Pancreas (tissue), 10 donors: ENCODE measurements at regions not wholly inside any gene's neighbourhood (a gene's known extent, or its start where the extent isn't known, plus 50 kb on each side); places are given as distances from the start of the nearest gene placed in this dataset.

Experiments used
- ATAC-seq, 4 donors: fragments of 200-7000 bp; cut with Tn5 transposase; one replicate each; pipeline versions ENCODE4 v1.8.0 to v1.9.1; 2020; ENCODE audit warnings: mild to moderate bottlenecking in 4 of 4, moderate library complexity in 4 of 4
- DNase-seq, 6 donors: peaks; one replicate each; pipeline ENCODE4 v3.0.0-alpha.2; 2020
- FAIRE-seq: peaks from 2 replicates; lab custom pipeline; 2012; peaks lifted over from hg19 to GRCh38; lab: Jason Lieb, UNC
- H3K27ac ChIP-seq, 4 donors: fragments of 200-600 bp; sonication (generic); 1 replicate in 3 of 4; 2 replicates in 1 of 4; pipeline versions ENCODE4 v1.5.0 to v1.8.0; 2020
- H3K27me3 ChIP-seq, 4 donors: fragments of 200-600 bp; one replicate each; pipeline ENCODE4 v1.8.0; 2021
- H3K36me3 ChIP-seq, 3 donors: fragments of 200-600 bp; sonication (generic) in 1 of 3; one replicate each; pipeline versions ENCODE4 v1.5.0 to v1.8.0; 2020 to 2021
- H3K4me1 ChIP-seq, 3 donors: fragments of 200-600 bp; one replicate each; pipeline ENCODE4 v1.8.0; 2021
- H3K4me3 ChIP-seq, 4 donors: fragments of 200-600 bp; sonication (generic) in 2 of 4; one replicate each; pipeline versions ENCODE4 v1.5.0 to v1.8.0; 2020 to 2021
- H3K9me3 ChIP-seq, 4 donors: fragments of 200-600 bp; one replicate each; pipeline ENCODE4 v1.8.0; 2021
- WGBS, 2 donors: extraction: QIAGEN DNeasy Blood & Tissue Kit; methylation state at CpG; one replicate each; pipeline ENCODE4 v1.1.7; 2013; 5-methylcytosine and 5-hydroxymethylcytosine counted together
- intact Hi-C, 3 donors: fragments of 100-400 bp; cut with DNase I; formaldehyde crosslinking; loops; one replicate each; pipeline versions ENCODE4 v1.11.1 to v1.14.2; 2022
- TF ChIP-seq, protein P1 (sequence below), 4 donors: fragments of 200-600 bp; sonication (generic) in 3 of 4; IDR thresholded peaks; one replicate each; pipeline versions ENCODE4 v1.5.0 to v1.8.0; 2021; ENCODE audit warnings: antibody characterized with exemption in 4 of 4
- donor health status: healthy with polysubstance abuse.
- donor health status: DM: no; HTN: no; CAD: no; lungs with moderate emphysema.
- donor health status: DM: no; HTN: no; CAD: no.
- donor health status: control.
- donor health status: control.
- donor health status: Bipolar disorder and iron deficiency.
- donor health status: DM: yes; HTN: yes; CAD: no.
- donor health status: DM: no; HTN: no; CAD: no.
- donor health status: DM: no; HTN: no; CAD: no.
- donor health status: DM: yes; HTN: yes; CAD: no.

DNA sequence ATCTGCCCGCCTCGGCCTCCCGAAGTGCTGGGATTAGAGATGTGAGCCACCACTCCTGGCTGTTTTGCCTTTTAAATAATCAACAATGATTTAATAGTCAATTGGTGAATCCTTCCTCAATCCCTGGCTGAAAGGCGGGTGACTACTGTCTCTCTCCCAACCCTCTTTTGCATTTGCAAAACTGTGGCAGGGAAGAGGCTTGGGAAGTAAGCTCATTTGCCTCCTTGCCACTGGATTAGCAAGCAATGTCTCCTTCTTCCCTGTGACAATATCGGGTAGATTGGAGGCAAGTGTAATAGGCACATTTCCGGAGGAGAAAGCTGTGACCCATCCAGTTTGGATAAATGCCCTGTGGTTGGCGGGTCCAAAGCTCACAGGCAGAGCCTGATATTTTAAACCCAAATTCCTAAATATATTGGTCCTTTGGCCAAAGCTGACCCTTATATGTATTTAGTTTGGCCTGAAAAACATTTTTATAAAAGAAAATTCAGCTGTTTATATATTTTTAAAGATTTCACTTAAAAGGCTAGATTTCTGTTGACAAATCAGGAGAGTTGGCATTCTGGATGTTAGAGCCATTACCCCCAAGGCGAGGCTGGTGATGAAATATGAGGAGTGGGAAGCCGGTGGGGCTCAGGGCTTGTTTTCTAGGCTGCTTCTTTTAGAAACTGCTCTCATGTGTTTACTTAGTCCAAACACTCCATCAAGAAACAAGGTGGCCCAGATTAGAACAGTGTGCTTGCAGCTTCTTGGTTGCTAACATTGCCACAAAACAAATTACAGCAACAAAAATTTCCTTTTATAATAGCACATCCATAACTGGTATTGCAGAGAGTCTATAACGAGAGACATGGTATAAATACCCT is 646.9 kb upstream of the TMEM132C start:
- no peak for DNase-seq
- H3K4me3 ChIP-seq, result no peak overlapping the region
- no peak overlapping the region for H3K27ac ChIP-seq
- H3K27me3 ChIP-seq, result no peaks in the 10 kb centered on the region
- H3K9me3 ChIP-seq, result no peaks in the 10 kb centered on the region
- TF ChIP-seq, protein P1, sequence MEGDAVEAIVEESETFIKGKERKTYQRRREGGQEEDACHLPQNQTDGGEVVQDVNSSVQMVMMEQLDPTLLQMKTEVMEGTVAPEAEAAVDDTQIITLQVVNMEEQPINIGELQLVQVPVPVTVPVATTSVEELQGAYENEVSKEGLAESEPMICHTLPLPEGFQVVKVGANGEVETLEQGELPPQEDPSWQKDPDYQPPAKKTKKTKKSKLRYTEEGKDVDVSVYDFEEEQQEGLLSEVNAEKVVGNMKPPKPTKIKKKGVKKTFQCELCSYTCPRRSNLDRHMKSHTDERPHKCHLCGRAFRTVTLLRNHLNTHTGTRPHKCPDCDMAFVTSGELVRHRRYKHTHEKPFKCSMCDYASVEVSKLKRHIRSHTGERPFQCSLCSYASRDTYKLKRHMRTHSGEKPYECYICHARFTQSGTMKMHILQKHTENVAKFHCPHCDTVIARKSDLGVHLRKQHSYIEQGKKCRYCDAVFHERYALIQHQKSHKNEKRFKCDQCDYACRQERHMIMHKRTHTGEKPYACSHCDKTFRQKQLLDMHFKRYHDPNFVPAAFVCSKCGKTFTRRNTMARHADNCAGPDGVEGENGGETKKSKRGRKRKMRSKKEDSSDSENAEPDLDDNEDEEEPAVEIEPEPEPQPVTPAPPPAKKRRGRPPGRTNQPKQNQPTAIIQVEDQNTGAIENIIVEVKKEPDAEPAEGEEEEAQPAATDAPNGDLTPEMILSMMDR (IDR thresholded peaks at IDR 0.05), result no peak
- H3K36me3 ChIP-seq, result no peaks in the 10 kb centered on the region
- ATAC-seq, result no peak
- no peak for FAIRE-seq
- 62 to 70% methylated on average over 10 of the region's 10 CpGs for WGBS, 2 donors
- no peaks in the 10 kb centered on the region for H3K4me1 ChIP-seq
- intact Hi-C loops, result no loop called here

DNA sequence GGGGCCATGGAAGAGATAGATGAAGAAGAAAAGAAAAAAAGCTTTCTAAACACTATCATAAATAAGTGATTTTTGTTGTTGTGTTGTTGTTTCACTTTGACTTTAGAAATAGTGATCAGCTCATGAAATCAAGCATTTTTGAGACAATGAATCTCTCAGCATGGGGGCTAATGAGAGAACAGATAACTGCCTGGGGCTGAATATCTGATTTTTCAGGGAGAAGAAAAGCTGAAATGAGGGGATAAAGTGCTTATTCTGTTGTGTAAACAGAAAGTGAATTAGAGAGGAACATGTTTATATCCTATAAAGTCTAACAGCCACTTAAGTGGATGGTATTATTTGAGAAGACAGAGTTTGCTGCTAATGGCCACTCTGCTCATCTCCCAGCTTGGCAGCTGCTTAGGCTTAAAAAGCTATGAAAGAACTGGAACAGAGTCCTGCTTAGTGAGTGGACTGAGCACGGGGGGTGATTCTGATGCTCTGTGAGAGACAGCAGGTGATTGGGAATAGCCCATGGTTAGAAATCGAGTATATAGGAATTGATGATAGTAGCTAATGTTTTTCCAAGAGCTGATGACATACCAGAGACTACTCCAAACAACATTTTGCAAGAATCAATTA is 646.1 kb upstream of the TMEM132C start:
- ATAC-seq (no peak), FAIRE-seq (no peak), DNase-seq (no peak)
- intact Hi-C loops, result no loop called here
- no peaks in the 10 kb centered on the region for H3K27me3 ChIP-seq
- no peak overlapping the region for H3K4me3 ChIP-seq
- H3K4me1 ChIP-seq, result no peaks in the 10 kb centered on the region
- 39 to 42% methylated on average over 2 of the region's 2 CpGs for WGBS, 2 donors
- no peaks in the 10 kb centered on the region for H3K36me3 ChIP-seq
- no peaks in the 10 kb centered on the region for H3K9me3 ChIP-seq
- TF ChIP-seq, protein P1 (IDR thresholded peaks at IDR 0.05), result no peak
- no peak overlapping the region for H3K27ac ChIP-seq

DNA sequence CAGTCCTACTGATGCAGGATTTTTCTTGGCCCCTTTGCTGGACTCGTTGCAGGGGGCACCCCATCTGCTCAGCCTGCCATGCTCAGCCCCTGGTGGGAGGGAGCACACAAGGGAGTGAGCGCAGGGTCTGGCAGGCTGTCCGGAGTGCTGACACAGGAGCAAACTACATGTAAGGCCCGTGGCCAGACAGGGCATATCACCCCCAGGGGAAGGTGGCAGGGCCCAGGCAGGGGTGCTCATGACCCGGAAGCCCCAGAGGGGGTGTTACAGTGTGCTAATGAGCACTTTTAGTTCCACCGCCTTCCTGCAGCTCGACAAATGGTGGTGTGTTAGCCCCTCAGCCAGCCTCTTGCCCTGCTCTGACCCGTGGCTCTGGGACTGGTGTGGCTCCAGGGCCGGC is 645.6 kb upstream of the TMEM132C start:
- WGBS, 2 donors, result 63 to 66% methylated on average over 9 of the region's 9 CpGs
- Histone ChIP-seq H3K9me3 (no peaks in the 10 kb centered on the region), H3K36me3 (no peaks in the 10 kb centered on the region), H3K27me3 (no peaks in the 10 kb centered on the region), H3K27ac (no peak overlapping the region), H3K4me3 (no peak overlapping the region), H3K4me1 (no peaks in the 10 kb centered on the region)
- peak in 1 of 6 donors; percentile 42 for DNase-seq
- TF ChIP-seq, protein P1 (IDR thresholded peaks at IDR 0.05), result no peak
- no peak for FAIRE-seq
- no peak for ATAC-seq
- intact Hi-C loops, result no loop called here

- H3K36me3 ChIP-seq, result no peaks in the 10 kb centered on the region
- no peak overlapping the region for H3K4me3 ChIP-seq
- WGBS, 2 donors, result 71 to 77% methylated on average over 4 of the region's 4 CpGs
- H3K27me3 ChIP-seq, result no peaks in the 10 kb centered on the region
- no peaks in the 10 kb centered on the region for H3K9me3 ChIP-seq
- no peak overlapping the region for H3K27ac ChIP-seq
- TF ChIP-seq, protein P1 (IDR thresholded peaks at IDR 0.05), result no peak
- FAIRE-seq (no peak), DNase-seq (no peak), ATAC-seq (no peak)
- no peaks in the 10 kb centered on the region for H3K4me1 ChIP-seq
- intact Hi-C loops, result no loop called here
These were observed 643.6 kb upstream of the TMEM132C start for GRCh38 chr12:127623362-127623761.
